ENCODE measurements at regions not wholly inside any gene's neighbourhood (a gene's known extent, or its start where the extent isn't known, plus 50 kb on each side); places are given as distances from the start of the nearest gene placed in this dataset.

GRCh38 chr19:31601855-31602254 lies 252.6 kb upstream of the TSHZ3 start:
- H3K27me3 ChIP-seq (ENCODE audit: control insufficient read depth, insufficient read depth, low read length): no peaks in the 10 kb centered on the region
- H3K36me3 ChIP-seq (ENCODE audit: control insufficient read depth, insufficient read depth, low read length): no peaks in the 10 kb centered on the region
- H3K9ac ChIP-seq (ENCODE audit: low read length): no peak overlapping the region
- H3K27ac ChIP-seq (ENCODE audit: low read depth, low read length): no peak overlapping the region
- no peaks in the 10 kb centered on the region for H3K4me1 ChIP-seq (ENCODE audit: control insufficient read depth, insufficient read depth, low read length)
- no peak overlapping the region for H3K4me3 ChIP-seq (ENCODE audit: low read depth, low read length)
- no peaks in the 10 kb centered on the region for H3K9me3 ChIP-seq (ENCODE audit: control insufficient read depth, insufficient read depth, low read depth, low read length)

GRCh38 chr19:31602548-31602947 lies 253.3 kb upstream of the TSHZ3 start:
- H3K9me3 ChIP-seq (ENCODE audit: control insufficient read depth, insufficient read depth, low read depth, low read length): no peaks in the 10 kb centered on the region

GRCh38 chr19:31604493-31605040 lies 255.3 kb upstream of the TSHZ3 start:
- no peak overlapping the region for H3K9ac ChIP-seq (ENCODE audit: low read length)
- no peaks in the 10 kb centered on the region for H3K27me3 ChIP-seq (ENCODE audit: control insufficient read depth, insufficient read depth, low read length)
- H3K36me3 ChIP-seq (ENCODE audit: control insufficient read depth, insufficient read depth, low read length): no peaks in the 10 kb centered on the region
- no peaks in the 10 kb centered on the region for H3K9me3 ChIP-seq (ENCODE audit: control insufficient read depth, insufficient read depth, low read depth, low read length)
- no peak overlapping the region for H3K4me3 ChIP-seq (ENCODE audit: low read depth, low read length)
- no peak overlapping the region for H3K27ac ChIP-seq (ENCODE audit: low read depth, low read length)
- no peaks in the 10 kb centered on the region for H3K4me1 ChIP-seq (ENCODE audit: control insufficient read depth, insufficient read depth, low read length)

More at GRCh38 chr19:31602548-31602947, 253.3 kb upstream of the TSHZ3 start:
- Histone ChIP-seq H3K27me3 (ENCODE audit: control insufficient read depth, insufficient read depth, low read length) (no peaks in the 10 kb centered on the region), H3K36me3 (ENCODE audit: control insufficient read depth, insufficient read depth, low read length) (no peaks in the 10 kb centered on the region), H3K9ac (ENCODE audit: low read length) (no peak overlapping the region), H3K27ac (ENCODE audit: low read depth, low read length) (no peak overlapping the region), H3K4me1 (ENCODE audit: control insufficient read depth, insufficient read depth, low read length) (no peaks in the 10 kb centered on the region), H3K4me3 (ENCODE audit: low read depth, low read length) (no peak overlapping the region)

- H3K9me3 ChIP-seq (ENCODE audit: control insufficient read depth, insufficient read depth, low read depth, low read length): no peaks in the 10 kb centered on the region
- H3K27me3 ChIP-seq (ENCODE audit: control insufficient read depth, insufficient read depth, low read length): no peaks in the 10 kb centered on the region; the same call in 1 of the 2 replicates
- no peaks in the 10 kb centered on the region for H3K36me3 ChIP-seq (ENCODE audit: control insufficient read depth, insufficient read depth, low read length)
- H3K27ac ChIP-seq (ENCODE audit: low read depth, low read length): no peak overlapping the region
- no peak overlapping the region for H3K9ac ChIP-seq (ENCODE audit: low read length)
- no peaks in the 10 kb centered on the region for H3K4me1 ChIP-seq (ENCODE audit: control insufficient read depth, insufficient read depth, low read length)
- no peak overlapping the region for H3K4me3 ChIP-seq (ENCODE audit: low read depth, low read length)
Observed at GRCh38 chr19:31610018-31610417, 260.8 kb upstream of the TSHZ3 start.

- H3K9ac ChIP-seq (ENCODE audit: low read length): no peak overlapping the region
- H3K27me3 ChIP-seq (ENCODE audit: control insufficient read depth, insufficient read depth, low read length): no peaks in the 10 kb centered on the region; the same call in 1 of the 2 replicates
- no peaks in the 10 kb centered on the region for H3K4me1 ChIP-seq (ENCODE audit: control insufficient read depth, insufficient read depth, low read length)
- no peak overlapping the region for H3K27ac ChIP-seq (ENCODE audit: low read depth, low read length)
- no peak overlapping the region for H3K4me3 ChIP-seq (ENCODE audit: low read depth, low read length)
- no peaks in the 10 kb centered on the region for H3K9me3 ChIP-seq (ENCODE audit: control insufficient read depth, insufficient read depth, low read depth, low read length)
- no peaks in the 10 kb centered on the region for H3K36me3 ChIP-seq (ENCODE audit: control insufficient read depth, insufficient read depth, low read length)
Observed at GRCh38 chr19:31611046-31611877, 262.0 kb upstream of the TSHZ3 start.

GRCh38 chr19:31612873-31613272 lies 263.6 kb upstream of the TSHZ3 start:
- Histone ChIP-seq H3K9me3 (ENCODE audit: control insufficient read depth, insufficient read depth, low read depth, low read length) (no peaks in the 10 kb centered on the region), H3K27me3 (ENCODE audit: control insufficient read depth, insufficient read depth, low read length) (no peaks in the 10 kb centered on the region; the same call in 1 of the 2 replicates), H3K9ac (ENCODE audit: low read length) (no peak overlapping the region), H3K36me3 (ENCODE audit: control insufficient read depth, insufficient read depth, low read length) (no peaks in the 10 kb centered on the region), H3K27ac (ENCODE audit: low read depth, low read length) (no peak overlapping the region), H3K4me1 (ENCODE audit: control insufficient read depth, insufficient read depth, low read length) (no peaks in the 10 kb centered on the region), H3K4me3 (ENCODE audit: low read depth, low read length) (no peak overlapping the region)

GRCh38 chr19:31613683-31614219 lies 264.5 kb upstream of the TSHZ3 start:
- no peak overlapping the region for H3K9ac ChIP-seq (ENCODE audit: low read length)
- H3K27ac ChIP-seq (ENCODE audit: low read depth, low read length): no peak overlapping the region
- H3K36me3 ChIP-seq (ENCODE audit: control insufficient read depth, insufficient read depth, low read length): no peaks in the 10 kb centered on the region
- H3K4me1 ChIP-seq (ENCODE audit: control insufficient read depth, insufficient read depth, low read length): no peaks in the 10 kb centered on the region
- H3K27me3 ChIP-seq (ENCODE audit: control insufficient read depth, insufficient read depth, low read length): no peaks in the 10 kb centered on the region; the same call in 1 of the 2 replicates
- H3K9me3 ChIP-seq (ENCODE audit: control insufficient read depth, insufficient read depth, low read depth, low read length): no peaks in the 10 kb centered on the region
- no peak overlapping the region for H3K4me3 ChIP-seq (ENCODE audit: low read depth, low read length)

GRCh38 chr19:31616031-31616430 lies 266.8 kb upstream of the TSHZ3 start:
- Histone ChIP-seq H3K9ac (ENCODE audit: low read length) (no peak overlapping the region), H3K27me3 (ENCODE audit: control insufficient read depth, insufficient read depth, low read length) (no peaks in the 10 kb centered on the region; the same call in 1 of the 2 replicates), H3K36me3 (ENCODE audit: control insufficient read depth, insufficient read depth, low read length) (no peaks in the 10 kb centered on the region), H3K4me1 (ENCODE audit: control insufficient read depth, insufficient read depth, low read length) (no peaks in the 10 kb centered on the region), H3K4me3 (ENCODE audit: low read depth, low read length) (no peak overlapping the region), H3K9me3 (ENCODE audit: control insufficient read depth, insufficient read depth, low read depth, low read length) (0 out of 2 replicates have a peak, but pooled peaks cover 3% of the 10 kb centered on the region), H3K27ac (ENCODE audit: low read depth, low read length) (no peak overlapping the region)

- no peak overlapping the region for H3K4me3 ChIP-seq (ENCODE audit: low read depth, low read length)
- no peak overlapping the region for H3K27ac ChIP-seq (ENCODE audit: low read depth, low read length)
- no peaks in the 10 kb centered on the region for H3K4me1 ChIP-seq (ENCODE audit: control insufficient read depth, insufficient read depth, low read length)
- H3K9me3 ChIP-seq (ENCODE audit: control insufficient read depth, insufficient read depth, low read depth, low read length): peaks cover 13% of the 10 kb centered on the region
- H3K36me3 ChIP-seq (ENCODE audit: control insufficient read depth, insufficient read depth, low read length): no peaks in the 10 kb centered on the region
- H3K9ac ChIP-seq (ENCODE audit: low read length): no peak overlapping the region
- H3K27me3 ChIP-seq (ENCODE audit: control insufficient read depth, insufficient read depth, low read length): no peaks in the 10 kb centered on the region
Observed at GRCh38 chr19:31617010-31617585, 267.9 kb upstream of the TSHZ3 start.

- H3K9me3 ChIP-seq (ENCODE audit: control insufficient read depth, insufficient read depth, low read depth, low read length): peaks cover 15% of the 10 kb centered on the region
- no peaks in the 10 kb centered on the region for H3K4me1 ChIP-seq (ENCODE audit: control insufficient read depth, insufficient read depth, low read length)
- H3K36me3 ChIP-seq (ENCODE audit: control insufficient read depth, insufficient read depth, low read length): no peaks in the 10 kb centered on the region
- H3K9ac ChIP-seq (ENCODE audit: low read length): no peak overlapping the region
- no peaks in the 10 kb centered on the region for H3K27me3 ChIP-seq (ENCODE audit: control insufficient read depth, insufficient read depth, low read length)
- H3K4me3 ChIP-seq (ENCODE audit: low read depth, low read length): no peak overlapping the region
- H3K27ac ChIP-seq (ENCODE audit: low read depth, low read length): no peak overlapping the region
Observed at GRCh38 chr19:31625056-31625455, 275.8 kb upstream of the TSHZ3 start.

GRCh38 chr19:31625575-31625974 lies 276.3 kb upstream of the TSHZ3 start:
- H3K27me3 ChIP-seq (ENCODE audit: control insufficient read depth, insufficient read depth, low read length): no peaks in the 10 kb centered on the region
- H3K36me3 ChIP-seq (ENCODE audit: control insufficient read depth, insufficient read depth, low read length): no peaks in the 10 kb centered on the region
- H3K9me3 ChIP-seq (ENCODE audit: control insufficient read depth, insufficient read depth, low read depth, low read length): peaks cover 15% of the 10 kb centered on the region
- no peak overlapping the region for H3K9ac ChIP-seq (ENCODE audit: low read length)
- no peak overlapping the region for H3K4me3 ChIP-seq (ENCODE audit: low read depth, low read length)
- no peak overlapping the region for H3K27ac ChIP-seq (ENCODE audit: low read depth, low read length)
- no peaks in the 10 kb centered on the region for H3K4me1 ChIP-seq (ENCODE audit: control insufficient read depth, insufficient read depth, low read length)

Data from HUES6 (cell line).